ENCODE measurements at regions not wholly inside any gene's neighbourhood (a gene's known extent, or its start where the extent isn't known, plus 50 kb on each side); places are given as distances from the start of the nearest gene placed in this dataset.

DNA sequence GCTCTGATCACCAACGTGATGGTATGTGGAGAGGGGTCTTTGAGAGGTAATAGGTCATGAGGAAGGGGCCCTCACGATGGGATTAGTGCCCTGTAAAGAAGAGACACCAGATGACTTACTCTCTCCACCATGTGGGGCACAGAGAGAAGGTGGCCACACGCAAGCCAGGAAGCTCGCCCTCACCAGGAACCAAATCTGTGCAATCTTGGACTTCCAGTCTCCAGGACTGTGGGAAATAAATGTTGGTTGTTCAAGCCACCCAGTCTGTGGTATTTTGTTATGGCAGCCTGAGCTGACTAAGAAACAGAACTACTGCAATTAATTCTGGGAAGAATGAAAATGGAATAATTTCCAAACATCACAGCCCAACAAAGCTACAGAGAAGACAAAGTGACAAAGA, 117.5 kb downstream of the SNX19 start:
- TF ChIP-seq, protein P1, sequence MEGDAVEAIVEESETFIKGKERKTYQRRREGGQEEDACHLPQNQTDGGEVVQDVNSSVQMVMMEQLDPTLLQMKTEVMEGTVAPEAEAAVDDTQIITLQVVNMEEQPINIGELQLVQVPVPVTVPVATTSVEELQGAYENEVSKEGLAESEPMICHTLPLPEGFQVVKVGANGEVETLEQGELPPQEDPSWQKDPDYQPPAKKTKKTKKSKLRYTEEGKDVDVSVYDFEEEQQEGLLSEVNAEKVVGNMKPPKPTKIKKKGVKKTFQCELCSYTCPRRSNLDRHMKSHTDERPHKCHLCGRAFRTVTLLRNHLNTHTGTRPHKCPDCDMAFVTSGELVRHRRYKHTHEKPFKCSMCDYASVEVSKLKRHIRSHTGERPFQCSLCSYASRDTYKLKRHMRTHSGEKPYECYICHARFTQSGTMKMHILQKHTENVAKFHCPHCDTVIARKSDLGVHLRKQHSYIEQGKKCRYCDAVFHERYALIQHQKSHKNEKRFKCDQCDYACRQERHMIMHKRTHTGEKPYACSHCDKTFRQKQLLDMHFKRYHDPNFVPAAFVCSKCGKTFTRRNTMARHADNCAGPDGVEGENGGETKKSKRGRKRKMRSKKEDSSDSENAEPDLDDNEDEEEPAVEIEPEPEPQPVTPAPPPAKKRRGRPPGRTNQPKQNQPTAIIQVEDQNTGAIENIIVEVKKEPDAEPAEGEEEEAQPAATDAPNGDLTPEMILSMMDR (IDR thresholded peaks at IDR 0.05): no peak
- TF ChIP-seq POLR2A (IDR thresholded peaks at IDR 0.05): no peak
